HG03520 (cell line): ENCODE measurements at regions not wholly inside any gene's neighbourhood (a gene's known extent, or its start where the extent isn't known, plus 50 kb on each side); places are given as distances from the start of the nearest gene placed in this dataset.
"Not testable (repeated sequence)": the region's sequence is repeated elsewhere in the genome, so short reads cannot be mapped to it uniquely, and the experiment has no call there.

Experiments used
- ATAC-seq: cut with Tn5 transposase; IDR thresholded peaks from one replicate; pipeline ENCODE4 v1.9.1; 2021; ENCODE audit warnings: mild to moderate bottlenecking, moderate library complexity; ENCODE audit not compliant: unreplicated experiment

- ATAC-seq, result no peak
Measured at GRCh38 chr6:27149150-27149549, 98.4 kb upstream of the PRSS16 start.

- ATAC-seq, result no peak
Measured at GRCh38 chr6:27154696-27155095, 92.8 kb upstream of the PRSS16 start.

- ATAC-seq, result no peak
Measured at GRCh38 chr6:27156874-27157458, 90.5 kb upstream of the PRSS16 start.

GRCh38 chr6:27157459-27158315, 89.8 kb upstream of the PRSS16 start:
- peak; percentile 53 for ATAC-seq

- ATAC-seq, result no peak
Measured at GRCh38 chr6:27158316-27158643, 89.2 kb upstream of the PRSS16 start.

- no peak for ATAC-seq
Measured at GRCh38 chr6:27159725-27160124, 87.8 kb upstream of the PRSS16 start.

GRCh38 chr6:27161115-27161514, 86.4 kb upstream of the PRSS16 start:
- ATAC-seq, result no peak

GRCh38 chr6:27161603-27161945, 85.9 kb upstream of the PRSS16 start:
- no peak for ATAC-seq

- ATAC-seq, result no peak
Measured at GRCh38 chr6:27161946-27162603, 85.4 kb upstream of the PRSS16 start.

GRCh38 chr6:27163834-27164233, 83.7 kb upstream of the PRSS16 start:
- no peak for ATAC-seq

- ATAC-seq, result no peak
Measured at GRCh38 chr6:27168108-27168507, 79.4 kb upstream of the PRSS16 start.

GRCh38 chr6:27168586-27169443, 78.7 kb upstream of the PRSS16 start:
- ATAC-seq, result no peak

- ATAC-seq, result not testable (repeated sequence)
Measured at GRCh38 chr6:27172524-27173231, 74.8 kb upstream of the PRSS16 start.

GRCh38 chr6:27173232-27173601, 74.3 kb upstream of the PRSS16 start:
- not testable (repeated sequence) for ATAC-seq

GRCh38 chr6:27174958-27175357, 72.5 kb upstream of the PRSS16 start:
- ATAC-seq, result no peak

- no peak for ATAC-seq
Measured at GRCh38 chr6:27176096-27176495, 71.4 kb upstream of the PRSS16 start.

GRCh38 chr6:27176523-27177484, 70.7 kb upstream of the PRSS16 start:
- no peak for ATAC-seq

GRCh38 chr6:27177485-27178406, 69.8 kb upstream of the PRSS16 start:
- ATAC-seq, result peak; percentile 65

GRCh38 chr6:27178407-27178730, 69.1 kb upstream of the PRSS16 start:
- ATAC-seq, result no peak
